Spleen (tissue), 7 donors: ENCODE measurements at regions not wholly inside any gene's neighbourhood (a gene's known extent, or its start where the extent isn't known, plus 50 kb on each side); places are given as distances from the start of the nearest gene placed in this dataset.

ENCODE experiments used
- POLR2A ChIP-seq, 3 donors: fragments of 450-650 bp; IDR thresholded peaks; one replicate each; pipeline ENCODE4 v1.5.1; 2017; ENCODE audit warnings: antibody characterized with exemption in 3 of 3, mild to moderate bottlenecking in 1 of 3
- POLR2AphosphoS5 ChIP-seq, 3 donors: sonication (generic); formaldehyde crosslinking; IDR thresholded peaks; one replicate each; pipeline ENCODE4 v1.5.1; 2017; ENCODE audit warnings: antibody characterized with exemption in 3 of 3
- TF ChIP-seq, protein P1 (sequence below), 11 experiments: fragments of 200-600 bp in 7 of 11; fragments of 450-650 bp in 4 of 11; sonication (generic) in 4 of 11; IDR thresholded peaks in 8 of 11; conservative IDR thresholded peaks in 3 of 11; 1 replicate in 7 of 11; 2 replicates in 4 of 11; pipeline versions ENCODE4 v1.4.0 to v1.8.0; 2016 to 2021; ENCODE audit warnings: antibody characterized with exemption in 11 of 11, inconsistent platforms in 4 of 11, mild to moderate bottlenecking in 1 of 11
- donor health status: DM: no; HTN: no; CAD: no; lungs with moderate emphysema.
- donor health status: DM: no; HTN: no; CAD: no.
- donor health status: DM: no; HTN: no; CAD: no.

DNA sequence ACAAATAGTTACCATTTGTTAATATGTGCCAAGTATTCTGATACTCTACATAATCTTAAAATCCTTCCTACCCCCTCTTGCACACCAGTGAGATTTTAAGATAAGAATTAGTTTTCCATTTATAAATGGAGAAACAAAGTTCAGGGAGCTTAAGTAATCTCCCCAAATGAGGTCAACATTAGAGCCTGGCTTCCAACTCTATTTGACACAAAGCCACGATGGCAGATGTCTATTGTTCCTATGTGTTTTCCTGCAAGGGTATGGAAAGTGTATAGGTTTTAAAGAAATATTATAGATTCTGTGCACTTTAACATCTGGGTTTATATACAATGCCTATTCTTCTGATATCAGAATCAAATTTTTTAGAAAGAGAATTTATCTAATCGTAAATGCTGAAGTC is 143.9 kb upstream of the SEMA3C start:
- TF ChIP-seq, protein P1, sequence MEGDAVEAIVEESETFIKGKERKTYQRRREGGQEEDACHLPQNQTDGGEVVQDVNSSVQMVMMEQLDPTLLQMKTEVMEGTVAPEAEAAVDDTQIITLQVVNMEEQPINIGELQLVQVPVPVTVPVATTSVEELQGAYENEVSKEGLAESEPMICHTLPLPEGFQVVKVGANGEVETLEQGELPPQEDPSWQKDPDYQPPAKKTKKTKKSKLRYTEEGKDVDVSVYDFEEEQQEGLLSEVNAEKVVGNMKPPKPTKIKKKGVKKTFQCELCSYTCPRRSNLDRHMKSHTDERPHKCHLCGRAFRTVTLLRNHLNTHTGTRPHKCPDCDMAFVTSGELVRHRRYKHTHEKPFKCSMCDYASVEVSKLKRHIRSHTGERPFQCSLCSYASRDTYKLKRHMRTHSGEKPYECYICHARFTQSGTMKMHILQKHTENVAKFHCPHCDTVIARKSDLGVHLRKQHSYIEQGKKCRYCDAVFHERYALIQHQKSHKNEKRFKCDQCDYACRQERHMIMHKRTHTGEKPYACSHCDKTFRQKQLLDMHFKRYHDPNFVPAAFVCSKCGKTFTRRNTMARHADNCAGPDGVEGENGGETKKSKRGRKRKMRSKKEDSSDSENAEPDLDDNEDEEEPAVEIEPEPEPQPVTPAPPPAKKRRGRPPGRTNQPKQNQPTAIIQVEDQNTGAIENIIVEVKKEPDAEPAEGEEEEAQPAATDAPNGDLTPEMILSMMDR (IDR thresholded peaks at IDR 0.05 in 8 of 11, conservative IDR thresholded peaks at IDR 0.05 in 3 of 11) = no peak
- no peak for TF ChIP-seq POLR2A (IDR thresholded peaks at IDR 0.05)
- no peak for TF ChIP-seq POLR2AphosphoS5 (IDR thresholded peaks at IDR 0.05)
